Neural progenitor cell (in vitro differentiated cells): ENCODE measurements at regions not wholly inside any gene's neighbourhood (a gene's known extent, or its start where the extent isn't known, plus 50 kb on each side); places are given as distances from the start of the nearest gene placed in this dataset.

ENCODE experiments used
- DNase-seq: peaks from one replicate; pipeline ENCODE4 v3.0.0-alpha.2; 2016; ENCODE audit warnings: low spot score
- H2AFZ ChIP-seq: fragments of 200-600 bp; sonication (generic); replicated peaks from 2 replicates; pipeline ENCODE4 v1.6.1; 2016; ENCODE audit warnings: antibody characterized with exemption
- H3F3A ChIP-seq: fragments of 200-600 bp; sonication (generic); 2 replicates; pipeline ENCODE4 v1.6.1; 2016; ENCODE audit warnings: antibody characterized with exemption, low read depth
- H3K27ac ChIP-seq: fragments of 200-600 bp; sonication (generic); 2 replicates; pipeline ENCODE4 v1.5.1; 2016; ENCODE audit warnings: mild to moderate bottlenecking
- H3K27me3 ChIP-seq: fragments of 200-600 bp; sonication (generic); 2 replicates; pipeline ENCODE4 v1.6.1; 2016; ENCODE audit warnings: mild to moderate bottlenecking, moderate library complexity
- H3K36me3 ChIP-seq: fragments of 200-600 bp; sonication (generic); 2 replicates; pipeline ENCODE4 v1.5.1; 2016
- H3K4me1 ChIP-seq: fragments of 200-600 bp; sonication (generic); 2 replicates; pipeline ENCODE4 v1.6.1; 2016; ENCODE audit warnings: mixed run types
- H3K4me2 ChIP-seq: fragments of 200-600 bp; sonication (generic); 2 replicates; pipeline ENCODE4 v1.6.1; 2016
- H3K4me3 ChIP-seq: fragments of 200-600 bp; sonication (generic); 2 replicates; pipeline ENCODE4 v1.5.1; 2016
- H3K79me2 ChIP-seq: fragments of 200-600 bp; sonication (generic); 2 replicates; pipeline ENCODE4 v1.6.1; 2016; ENCODE audit warnings: low read depth
- H3K9ac ChIP-seq: fragments of 200-600 bp; sonication (generic); 2 replicates; pipeline ENCODE4 v1.6.1; 2016
- H3K9me3 ChIP-seq: fragments of 200-600 bp; sonication (generic); 2 replicates; pipeline ENCODE4 v1.5.1; 2016; ENCODE audit warnings: low read depth
- H4K20me1 ChIP-seq: fragments of 200-600 bp; sonication (generic); 2 replicates; pipeline ENCODE4 v1.6.1; 2016; ENCODE audit warnings: low read depth
- H3K27ac Mint-ChIP-seq: 3 replicates; pipeline ENCODE4 v1.8.0; 2021; ENCODE audit warnings: mixed read lengths
- H3K27me3 Mint-ChIP-seq: 2 replicates; pipeline ENCODE4 v1.8.0; 2022; ENCODE audit warnings: low read depth, mild to moderate bottlenecking, inconsistent platforms, moderate library complexity, mixed read lengths; ENCODE audit not compliant: insufficient read depth
- H3K36me3 Mint-ChIP-seq: 3 replicates; pipeline ENCODE4 v1.8.0; 2021; ENCODE audit warnings: mixed read lengths
- H3K4me1 Mint-ChIP-seq: 3 replicates; pipeline ENCODE4 v1.8.0; 2021; ENCODE audit warnings: mixed read lengths
- H3K4me3 Mint-ChIP-seq: 3 replicates; pipeline ENCODE4 v1.8.0; 2021; ENCODE audit warnings: mild to moderate bottlenecking, moderate library complexity, mixed read lengths
- H3K9me3 Mint-ChIP-seq: 3 replicates; pipeline ENCODE4 v1.8.0; 2020; ENCODE audit warnings: mixed read lengths
- CTCF ChIP-seq: fragments of 200-600 bp; sonication (generic); IDR thresholded peaks from 2 replicates; pipeline ENCODE4 v1.5.1; 2017; ENCODE audit warnings: antibody characterized with exemption, mild to moderate bottlenecking
- EZH2 ChIP-seq: fragments of 200-600 bp; sonication (generic); IDR thresholded peaks from 2 replicates; pipeline ENCODE4 v1.6.1; 2017; ENCODE audit warnings: antibody characterized with exemption, mild to moderate bottlenecking, moderate library complexity
- EZH2phosphoT487 ChIP-seq: fragments of 200-600 bp; sonication (generic); IDR thresholded peaks from 2 replicates; pipeline ENCODE4 v1.6.1; 2017; ENCODE audit warnings: antibody characterized with exemption

DNA sequence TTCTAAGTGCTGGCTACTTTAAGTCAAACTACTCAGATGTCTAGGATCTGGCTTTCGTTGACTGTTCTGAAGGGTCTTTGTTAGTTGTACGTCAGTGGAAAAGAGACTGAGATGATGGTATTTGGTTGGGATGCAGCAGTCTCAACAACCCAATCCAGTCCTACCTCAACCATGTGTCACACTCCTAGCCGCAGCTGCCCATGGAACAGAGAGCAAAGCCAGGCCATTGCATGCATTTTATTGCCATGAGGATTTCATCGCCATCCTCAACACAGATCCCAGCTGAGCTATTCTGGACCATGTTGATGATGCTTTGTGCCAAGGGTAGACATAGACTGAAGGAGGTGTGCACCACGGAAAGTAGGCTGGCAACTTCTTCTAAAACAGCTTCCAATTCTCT is 97.3 kb upstream of the STK39 start:
- H3K36me3 Mint-ChIP-seq: no peaks in the 10 kb centered on the region
- no peaks in the 10 kb centered on the region for H3K27me3 ChIP-seq
- no peak for DNase-seq
- TF ChIP-seq EZH2: no peak
- no peak for TF ChIP-seq CTCF
- TF ChIP-seq EZH2phosphoT487: no peak
- no peak overlapping the region for H3K27ac Mint-ChIP-seq
- no peak overlapping the region for H3K4me3 Mint-ChIP-seq
- H3K36me3 ChIP-seq: no peaks in the 10 kb centered on the region
- H3K27me3 Mint-ChIP-seq: peaks cover 3% of the 10 kb centered on the region
- H3K27ac ChIP-seq: no peak overlapping the region
- H3K4me3 ChIP-seq: no peak overlapping the region
- H3K9me3 Mint-ChIP-seq: no peaks in the 10 kb centered on the region
- peaks cover 27% of the 10 kb centered on the region for H3K4me1 ChIP-seq
- H3K4me1 Mint-ChIP-seq: peaks cover 5% of the 10 kb centered on the region
- no peaks in the 10 kb centered on the region for H3F3A ChIP-seq
- H3K9ac ChIP-seq: no peak overlapping the region
- H3K79me2 ChIP-seq: no peaks in the 10 kb centered on the region
- no peak overlapping the region for H3K4me2 ChIP-seq
- H3K9me3 ChIP-seq: no peaks in the 10 kb centered on the region
- H4K20me1 ChIP-seq: no peaks in the 10 kb centered on the region
- no peak overlapping the region for H2AFZ ChIP-seq

- H3K9ac ChIP-seq: no peak overlapping the region
- TF ChIP-seq CTCF: no peak
- TF ChIP-seq EZH2phosphoT487: no peak
- TF ChIP-seq EZH2: no peak
- no peak overlapping the region for H2AFZ ChIP-seq
These were observed 98.2 kb upstream of the STK39 start for GRCh38 chr2:168345601-168346000.

DNA sequence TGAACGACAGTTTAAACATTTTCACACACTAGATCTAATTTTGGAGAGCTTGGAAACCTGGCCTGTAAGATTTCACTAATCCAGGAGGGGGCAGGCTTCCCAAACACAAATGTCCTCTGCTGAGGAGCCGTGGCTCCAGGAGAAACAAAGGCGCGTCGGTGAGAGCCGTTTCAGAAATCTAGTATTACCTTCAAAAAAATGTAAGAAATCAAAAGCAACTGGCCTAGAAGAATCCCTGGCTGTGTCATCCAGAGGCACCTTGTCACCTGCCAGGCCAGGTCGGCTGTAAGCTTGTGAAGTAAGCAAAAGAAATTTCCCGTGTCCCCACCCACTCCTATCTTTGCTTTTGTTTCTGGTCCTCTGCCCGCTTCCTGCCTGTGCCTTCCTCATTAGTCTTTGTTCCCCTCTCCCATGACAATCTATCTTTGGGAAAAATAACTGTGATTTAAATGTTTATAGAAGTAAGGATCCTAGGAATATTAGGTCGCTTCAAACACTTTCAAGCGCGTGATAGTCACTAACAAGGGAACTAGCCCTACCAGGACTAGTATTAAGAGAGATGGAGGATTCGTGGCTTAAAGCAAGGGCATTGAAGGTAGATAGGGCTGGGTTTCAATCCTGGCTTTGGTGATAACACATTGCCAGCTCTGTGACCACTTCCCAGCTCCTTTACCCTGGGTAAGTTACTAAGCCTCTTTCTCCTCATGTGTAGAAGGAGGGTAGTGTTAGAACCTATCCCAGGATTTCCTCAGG is 99.5 kb upstream of the STK39 start:
- H3K9me3 Mint-ChIP-seq: no peaks in the 10 kb centered on the region
- H3K36me3 Mint-ChIP-seq: no peaks in the 10 kb centered on the region
- H3K27ac Mint-ChIP-seq: peak overlapping the region; percentile 95
- Histone ChIP-seq H2AFZ (peak overlapping the region; percentile 99), H3K9me3 (no peaks in the 10 kb centered on the region), H3K4me3 (peak overlapping the region; percentile 48), H3K27me3 (no peaks in the 10 kb centered on the region), H3K27ac (no peak overlapping the region), H4K20me1 (no peaks in the 10 kb centered on the region), H3K4me1 (peaks cover 19% of the 10 kb centered on the region), H3K4me2 (peak overlapping the region; percentile 79), H3K36me3 (no peaks in the 10 kb centered on the region), H3F3A (no peaks in the 10 kb centered on the region), H3K9ac (no peak overlapping the region), H3K79me2 (no peaks in the 10 kb centered on the region)
- peak overlapping the region; percentile 78 for H3K4me3 Mint-ChIP-seq
- DNase-seq: peak; percentile 86
- peaks cover 2% of the 10 kb centered on the region for H3K4me1 Mint-ChIP-seq
- peak; percentile 92 for TF ChIP-seq CTCF
- TF ChIP-seq EZH2: no peak
- TF ChIP-seq EZH2phosphoT487: no peak
- peaks cover 3% of the 10 kb centered on the region for H3K27me3 Mint-ChIP-seq

More at GRCh38 chr2:168345601-168346000, 98.2 kb upstream of the STK39 start:
- no peak overlapping the region for H3K4me2 ChIP-seq
- H3K27ac ChIP-seq: no peak overlapping the region
- H3K79me2 ChIP-seq: no peaks in the 10 kb centered on the region
- peaks cover 2% of the 10 kb centered on the region for H3K4me1 Mint-ChIP-seq
- no peaks in the 10 kb centered on the region for H3K9me3 ChIP-seq
- no peak overlapping the region for H3K4me3 Mint-ChIP-seq
- DNase-seq: no peak
- H3F3A ChIP-seq: no peaks in the 10 kb centered on the region
- H3K36me3 ChIP-seq: no peaks in the 10 kb centered on the region
- peaks cover 3% of the 10 kb centered on the region for H3K27me3 Mint-ChIP-seq
- H3K27me3 ChIP-seq: no peaks in the 10 kb centered on the region
- H3K27ac Mint-ChIP-seq: no peak overlapping the region
- H3K4me1 ChIP-seq: peaks cover 19% of the 10 kb centered on the region
- no peaks in the 10 kb centered on the region for H3K36me3 Mint-ChIP-seq
- H4K20me1 ChIP-seq: no peaks in the 10 kb centered on the region
- no peaks in the 10 kb centered on the region for H3K9me3 Mint-ChIP-seq
- H3K4me3 ChIP-seq: no peak overlapping the region
